ENCODE measurements at regions not wholly inside any gene's neighbourhood (a gene's known extent, or its start where the extent isn't known, plus 50 kb on each side); places are given as distances from the start of the nearest gene placed in this dataset.

DNA sequence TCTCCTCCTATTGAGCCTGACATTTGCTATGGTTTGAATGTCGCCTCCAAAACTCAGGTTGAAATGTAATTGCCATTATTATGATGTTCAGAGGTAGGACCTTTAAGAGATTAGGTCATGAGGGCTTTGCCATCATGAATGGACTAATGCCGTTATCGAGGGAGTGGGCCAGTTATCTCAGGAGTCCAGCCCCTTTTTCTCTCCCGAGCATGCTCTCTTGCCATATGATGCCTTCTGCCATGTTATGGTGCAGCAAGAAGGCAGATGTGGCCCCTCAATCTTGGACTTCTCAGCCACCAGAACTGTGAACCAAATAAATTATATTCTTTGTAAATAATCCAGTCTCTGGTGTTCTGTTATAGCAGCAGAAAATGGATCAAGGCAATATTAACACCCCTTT is 323.5 kb downstream of the RRAGC start:
- no peak for TF ChIP-seq POLR2A (IDR thresholded peaks at IDR 0.05)
- TF ChIP-seq, protein P1, sequence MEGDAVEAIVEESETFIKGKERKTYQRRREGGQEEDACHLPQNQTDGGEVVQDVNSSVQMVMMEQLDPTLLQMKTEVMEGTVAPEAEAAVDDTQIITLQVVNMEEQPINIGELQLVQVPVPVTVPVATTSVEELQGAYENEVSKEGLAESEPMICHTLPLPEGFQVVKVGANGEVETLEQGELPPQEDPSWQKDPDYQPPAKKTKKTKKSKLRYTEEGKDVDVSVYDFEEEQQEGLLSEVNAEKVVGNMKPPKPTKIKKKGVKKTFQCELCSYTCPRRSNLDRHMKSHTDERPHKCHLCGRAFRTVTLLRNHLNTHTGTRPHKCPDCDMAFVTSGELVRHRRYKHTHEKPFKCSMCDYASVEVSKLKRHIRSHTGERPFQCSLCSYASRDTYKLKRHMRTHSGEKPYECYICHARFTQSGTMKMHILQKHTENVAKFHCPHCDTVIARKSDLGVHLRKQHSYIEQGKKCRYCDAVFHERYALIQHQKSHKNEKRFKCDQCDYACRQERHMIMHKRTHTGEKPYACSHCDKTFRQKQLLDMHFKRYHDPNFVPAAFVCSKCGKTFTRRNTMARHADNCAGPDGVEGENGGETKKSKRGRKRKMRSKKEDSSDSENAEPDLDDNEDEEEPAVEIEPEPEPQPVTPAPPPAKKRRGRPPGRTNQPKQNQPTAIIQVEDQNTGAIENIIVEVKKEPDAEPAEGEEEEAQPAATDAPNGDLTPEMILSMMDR (IDR thresholded peaks at IDR 0.05) = no peak

Measured in vagina (tissue), 2 donors.